Neural progenitor cell (in vitro differentiated cells): ENCODE measurements at regions not wholly inside any gene's neighbourhood (a gene's known extent, or its start where the extent isn't known, plus 50 kb on each side); places are given as distances from the start of the nearest gene placed in this dataset.

Source experiments
- DNase-seq: peaks from one replicate; pipeline ENCODE4 v3.0.0-alpha.2; 2016; ENCODE audit warnings: low spot score
- H2AFZ ChIP-seq: fragments of 200-600 bp; sonication (generic); replicated peaks from 2 replicates; pipeline ENCODE4 v1.6.1; 2016; ENCODE audit warnings: antibody characterized with exemption
- H3F3A ChIP-seq: fragments of 200-600 bp; sonication (generic); 2 replicates; pipeline ENCODE4 v1.6.1; 2016; ENCODE audit warnings: antibody characterized with exemption, low read depth
- H3K27ac ChIP-seq: fragments of 200-600 bp; sonication (generic); 2 replicates; pipeline ENCODE4 v1.5.1; 2016; ENCODE audit warnings: mild to moderate bottlenecking
- H3K27me3 ChIP-seq: fragments of 200-600 bp; sonication (generic); 2 replicates; pipeline ENCODE4 v1.6.1; 2016; ENCODE audit warnings: mild to moderate bottlenecking, moderate library complexity
- H3K36me3 ChIP-seq: fragments of 200-600 bp; sonication (generic); 2 replicates; pipeline ENCODE4 v1.5.1; 2016
- H3K4me1 ChIP-seq: fragments of 200-600 bp; sonication (generic); 2 replicates; pipeline ENCODE4 v1.6.1; 2016; ENCODE audit warnings: mixed run types
- H3K4me2 ChIP-seq: fragments of 200-600 bp; sonication (generic); 2 replicates; pipeline ENCODE4 v1.6.1; 2016
- H3K4me3 ChIP-seq: fragments of 200-600 bp; sonication (generic); 2 replicates; pipeline ENCODE4 v1.5.1; 2016
- H3K79me2 ChIP-seq: fragments of 200-600 bp; sonication (generic); 2 replicates; pipeline ENCODE4 v1.6.1; 2016; ENCODE audit warnings: low read depth
- H3K9ac ChIP-seq: fragments of 200-600 bp; sonication (generic); 2 replicates; pipeline ENCODE4 v1.6.1; 2016
- H3K9me3 ChIP-seq: fragments of 200-600 bp; sonication (generic); 2 replicates; pipeline ENCODE4 v1.5.1; 2016; ENCODE audit warnings: low read depth
- H4K20me1 ChIP-seq: fragments of 200-600 bp; sonication (generic); 2 replicates; pipeline ENCODE4 v1.6.1; 2016; ENCODE audit warnings: low read depth
- H3K27ac Mint-ChIP-seq: 3 replicates; pipeline ENCODE4 v1.8.0; 2021; ENCODE audit warnings: mixed read lengths
- H3K27me3 Mint-ChIP-seq: 2 replicates; pipeline ENCODE4 v1.8.0; 2022; ENCODE audit warnings: low read depth, mild to moderate bottlenecking, inconsistent platforms, moderate library complexity, mixed read lengths; ENCODE audit not compliant: insufficient read depth
- H3K36me3 Mint-ChIP-seq: 3 replicates; pipeline ENCODE4 v1.8.0; 2021; ENCODE audit warnings: mixed read lengths
- H3K4me1 Mint-ChIP-seq: 3 replicates; pipeline ENCODE4 v1.8.0; 2021; ENCODE audit warnings: mixed read lengths
- H3K4me3 Mint-ChIP-seq: 3 replicates; pipeline ENCODE4 v1.8.0; 2021; ENCODE audit warnings: mild to moderate bottlenecking, moderate library complexity, mixed read lengths
- H3K9me3 Mint-ChIP-seq: 3 replicates; pipeline ENCODE4 v1.8.0; 2020; ENCODE audit warnings: mixed read lengths
- CTCF ChIP-seq: fragments of 200-600 bp; sonication (generic); IDR thresholded peaks from 2 replicates; pipeline ENCODE4 v1.5.1; 2017; ENCODE audit warnings: antibody characterized with exemption, mild to moderate bottlenecking
- EZH2 ChIP-seq: fragments of 200-600 bp; sonication (generic); IDR thresholded peaks from 2 replicates; pipeline ENCODE4 v1.6.1; 2017; ENCODE audit warnings: antibody characterized with exemption, mild to moderate bottlenecking, moderate library complexity
- EZH2phosphoT487 ChIP-seq: fragments of 200-600 bp; sonication (generic); IDR thresholded peaks from 2 replicates; pipeline ENCODE4 v1.6.1; 2017; ENCODE audit warnings: antibody characterized with exemption

- Histone ChIP-seq H3F3A (no peaks in the 10 kb centered on the region), H3K27ac (no peak overlapping the region), H3K27me3 (no peaks in the 10 kb centered on the region), H3K4me1 (no peaks in the 10 kb centered on the region), H3K36me3 (no peaks in the 10 kb centered on the region), H3K9me3 (no peaks in the 10 kb centered on the region), H2AFZ (no peak overlapping the region), H4K20me1 (no peaks in the 10 kb centered on the region), H3K4me2 (no peak overlapping the region), H3K79me2 (no peaks in the 10 kb centered on the region), H3K9ac (no peak overlapping the region), H3K4me3 (no peak overlapping the region)
- no peak overlapping the region for H3K27ac Mint-ChIP-seq
- TF ChIP-seq EZH2phosphoT487 (no peak), EZH2 (no peak), CTCF (no peak)
- H3K4me3 Mint-ChIP-seq: no peak overlapping the region
- no peaks in the 10 kb centered on the region for H3K4me1 Mint-ChIP-seq
- no peaks in the 10 kb centered on the region for H3K36me3 Mint-ChIP-seq
- no peaks in the 10 kb centered on the region for H3K9me3 Mint-ChIP-seq
- no peak for DNase-seq
- H3K27me3 Mint-ChIP-seq: no peaks in the 10 kb centered on the region
Observed at GRCh38 chr6:104256646-104257045, 603.1 kb downstream of the HACE1 start.

GRCh38 chr6:104253236-104253635, 606.5 kb downstream of the HACE1 start:
- no peak overlapping the region for H3K9ac ChIP-seq
- H3F3A ChIP-seq: no peaks in the 10 kb centered on the region
- H3K4me2 ChIP-seq: no peak overlapping the region
- no peak overlapping the region for H3K27ac ChIP-seq
- H3K36me3 Mint-ChIP-seq: no peaks in the 10 kb centered on the region
- no peaks in the 10 kb centered on the region for H3K79me2 ChIP-seq
- H3K9me3 ChIP-seq: no peaks in the 10 kb centered on the region
- H3K27ac Mint-ChIP-seq: no peak overlapping the region
- TF ChIP-seq EZH2phosphoT487 (no peak), EZH2 (no peak), CTCF (no peak)
- no peaks in the 10 kb centered on the region for H3K27me3 Mint-ChIP-seq
- H3K4me3 Mint-ChIP-seq: no peak overlapping the region
- DNase-seq: no peak
- H3K4me3 ChIP-seq: no peak overlapping the region
- no peak overlapping the region for H2AFZ ChIP-seq
- no peaks in the 10 kb centered on the region for H3K4me1 Mint-ChIP-seq
- H3K36me3 ChIP-seq: no peaks in the 10 kb centered on the region
- no peaks in the 10 kb centered on the region for H4K20me1 ChIP-seq
- H3K4me1 ChIP-seq: no peaks in the 10 kb centered on the region
- no peaks in the 10 kb centered on the region for H3K27me3 ChIP-seq
- H3K9me3 Mint-ChIP-seq: no peaks in the 10 kb centered on the region

GRCh38 chr6:104252276-104252675, 607.4 kb downstream of the HACE1 start:
- Histone ChIP-seq H3K79me2 (no peaks in the 10 kb centered on the region), H3K36me3 (no peaks in the 10 kb centered on the region), H3K4me1 (no peaks in the 10 kb centered on the region), H4K20me1 (no peaks in the 10 kb centered on the region), H3K9ac (no peak overlapping the region), H3K27ac (no peak overlapping the region), H3K27me3 (no peaks in the 10 kb centered on the region), H3K9me3 (no peaks in the 10 kb centered on the region), H3K4me2 (no peak overlapping the region), H3K4me3 (no peak overlapping the region), H2AFZ (no peak overlapping the region), H3F3A (no peaks in the 10 kb centered on the region)
- no peak overlapping the region for H3K4me3 Mint-ChIP-seq
- no peak for TF ChIP-seq EZH2phosphoT487
- TF ChIP-seq EZH2: no peak
- TF ChIP-seq CTCF: no peak
- no peak for DNase-seq
- H3K9me3 Mint-ChIP-seq: no peaks in the 10 kb centered on the region
- H3K4me1 Mint-ChIP-seq: no peaks in the 10 kb centered on the region
- H3K36me3 Mint-ChIP-seq: no peaks in the 10 kb centered on the region
- H3K27me3 Mint-ChIP-seq: no peaks in the 10 kb centered on the region
- H3K27ac Mint-ChIP-seq: no peak overlapping the region

GRCh38 chr6:104251651-104252050, 608.1 kb downstream of the HACE1 start:
- Mint-ChIP-seq H3K4me1 (no peaks in the 10 kb centered on the region), H3K9me3 (peaks cover 3% of the 10 kb centered on the region), H3K36me3 (no peaks in the 10 kb centered on the region), H3K4me3 (no peak overlapping the region), H3K27ac (no peak overlapping the region), H3K27me3 (no peaks in the 10 kb centered on the region)
- H3K9ac ChIP-seq: no peak overlapping the region
- H3K9me3 ChIP-seq: no peaks in the 10 kb centered on the region
- no peak overlapping the region for H3K4me3 ChIP-seq
- H2AFZ ChIP-seq: no peak overlapping the region
- H3K4me1 ChIP-seq: no peaks in the 10 kb centered on the region
- H3K27me3 ChIP-seq: no peaks in the 10 kb centered on the region
- H3K27ac ChIP-seq: no peak overlapping the region
- no peaks in the 10 kb centered on the region for H3K79me2 ChIP-seq
- H4K20me1 ChIP-seq: no peaks in the 10 kb centered on the region
- no peaks in the 10 kb centered on the region for H3F3A ChIP-seq
- no peaks in the 10 kb centered on the region for H3K36me3 ChIP-seq
- TF ChIP-seq CTCF (no peak), EZH2 (no peak), EZH2phosphoT487 (no peak)
- no peak overlapping the region for H3K4me2 ChIP-seq
- no peak for DNase-seq
